ENCODE measurements at regions not wholly inside any gene's neighbourhood (a gene's known extent, or its start where the extent isn't known, plus 50 kb on each side); places are given as distances from the start of the nearest gene placed in this dataset.

GRCh38 chr5:13501176-13501575 is 443.3 kb downstream of the DNAH5 start:
- TF ChIP-seq CTCF (IDR thresholded peaks at IDR 0.05; ENCODE audit: borderline replicate concordance, control extremely low read depth, extremely low read depth, insufficient read depth, missing control alignments) = no peak
- no peak for DNase-seq (ENCODE audit: low spot score)
- in situ Hi-C loops (cut with MboI; ENCODE audit: low sequenced_read_pairs, unreplicated experiment) = no loop called here

- no peak for DNase-seq (ENCODE audit: low spot score)
- TF ChIP-seq CTCF (IDR thresholded peaks at IDR 0.05; ENCODE audit: borderline replicate concordance, control extremely low read depth, extremely low read depth, insufficient read depth, missing control alignments) = no peak
- in situ Hi-C loops (cut with MboI; ENCODE audit: low sequenced_read_pairs, unreplicated experiment) = no loop called here
These were observed 446.2 kb downstream of the DNAH5 start for GRCh38 chr5:13498279-13498678.

- DNase-seq (ENCODE audit: low spot score) = no peak
- TF ChIP-seq CTCF (IDR thresholded peaks at IDR 0.05; ENCODE audit: borderline replicate concordance, control extremely low read depth, extremely low read depth, insufficient read depth, missing control alignments) = no peak
- in situ Hi-C loops (cut with MboI; ENCODE audit: low sequenced_read_pairs, unreplicated experiment) = no loop called here
These were observed 456.1 kb downstream of the DNAH5 start for GRCh38 chr5:13488254-13488931.

- in situ Hi-C loops (cut with MboI; ENCODE audit: low sequenced_read_pairs, unreplicated experiment) = no loop called here
- TF ChIP-seq CTCF (IDR thresholded peaks at IDR 0.05; ENCODE audit: borderline replicate concordance, control extremely low read depth, extremely low read depth, insufficient read depth, missing control alignments) = no peak
- DNase-seq (ENCODE audit: low spot score) = no peak
These were observed 463.7 kb downstream of the DNAH5 start for GRCh38 chr5:13480834-13481233.

- peak; percentile 13 for DNase-seq (ENCODE audit: low spot score)
- in situ Hi-C loops (cut with MboI; ENCODE audit: low sequenced_read_pairs, unreplicated experiment) = no loop called here
- TF ChIP-seq CTCF (IDR thresholded peaks at IDR 0.05; ENCODE audit: borderline replicate concordance, control extremely low read depth, extremely low read depth, insufficient read depth, missing control alignments) = no peak
These were observed 465.5 kb downstream of the DNAH5 start for GRCh38 chr5:13478831-13479465.

GRCh38 chr5:13477118-13477737 is 467.3 kb downstream of the DNAH5 start:
- DNase-seq (ENCODE audit: low spot score) = no peak
- in situ Hi-C loops (cut with MboI; ENCODE audit: low sequenced_read_pairs, unreplicated experiment) = no loop called here
- TF ChIP-seq CTCF (IDR thresholded peaks at IDR 0.05; ENCODE audit: borderline replicate concordance, control extremely low read depth, extremely low read depth, insufficient read depth, missing control alignments) = no peak

Measured in GM13976 (cell line).